ENCODE measurements at regions not wholly inside any gene's neighbourhood (a gene's known extent, or its start where the extent isn't known, plus 50 kb on each side); places are given as distances from the start of the nearest gene placed in this dataset.
"Not testable (repeated sequence)": the region's sequence is repeated elsewhere in the genome, so short reads cannot be mapped to it uniquely, and the experiment has no call there.

DNA sequence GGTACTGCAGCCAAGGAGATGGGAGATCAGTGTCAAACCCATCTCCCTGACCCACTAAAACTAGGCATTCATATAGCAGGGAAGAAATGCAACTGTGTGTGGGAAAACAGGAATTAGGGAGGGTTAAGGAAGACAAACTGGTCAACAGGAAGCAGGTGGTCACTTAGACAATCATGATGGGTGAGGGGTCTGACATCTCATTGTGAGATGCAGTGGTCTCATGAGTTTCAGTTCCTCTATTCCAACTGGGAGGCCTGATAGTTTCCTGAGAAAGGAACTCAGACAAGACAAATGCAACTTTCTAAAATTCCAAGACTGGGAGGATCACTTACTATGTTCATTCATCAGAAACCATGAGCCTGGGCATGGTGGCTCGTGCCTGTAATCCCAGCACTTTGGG is 361.4 kb upstream of the C16orf82 start:
- in situ Hi-C loops (cut with MboI; ENCODE audit: low sequenced_read_pairs): no loop called here

DNA sequence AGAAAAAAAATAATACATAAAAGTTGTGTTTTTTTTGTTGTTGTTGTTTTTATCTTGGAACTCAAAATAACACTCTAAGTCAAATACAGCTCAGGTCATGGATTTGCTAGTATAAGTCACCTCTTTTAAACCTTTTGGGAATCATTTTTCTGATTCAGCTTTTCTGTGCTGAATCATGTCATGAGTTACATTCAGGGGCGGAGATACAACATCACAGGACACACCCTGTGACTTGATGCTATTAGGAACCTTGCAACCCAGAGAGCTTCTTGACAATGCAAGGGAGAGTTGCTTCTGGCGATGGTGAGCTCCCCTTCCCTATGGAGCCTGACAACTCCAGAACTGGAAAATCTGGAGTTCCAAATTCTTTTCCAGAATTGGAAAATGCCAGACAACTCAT is 358.3 kb upstream of the C16orf82 start:
- in situ Hi-C loops (cut with MboI; ENCODE audit: low sequenced_read_pairs): no loop called here

- in situ Hi-C loops (cut with MboI; ENCODE audit: low sequenced_read_pairs): no loop called here
Observed at GRCh38 chr16:26709175-26709574, 357.6 kb upstream of the C16orf82 start.

DNA sequence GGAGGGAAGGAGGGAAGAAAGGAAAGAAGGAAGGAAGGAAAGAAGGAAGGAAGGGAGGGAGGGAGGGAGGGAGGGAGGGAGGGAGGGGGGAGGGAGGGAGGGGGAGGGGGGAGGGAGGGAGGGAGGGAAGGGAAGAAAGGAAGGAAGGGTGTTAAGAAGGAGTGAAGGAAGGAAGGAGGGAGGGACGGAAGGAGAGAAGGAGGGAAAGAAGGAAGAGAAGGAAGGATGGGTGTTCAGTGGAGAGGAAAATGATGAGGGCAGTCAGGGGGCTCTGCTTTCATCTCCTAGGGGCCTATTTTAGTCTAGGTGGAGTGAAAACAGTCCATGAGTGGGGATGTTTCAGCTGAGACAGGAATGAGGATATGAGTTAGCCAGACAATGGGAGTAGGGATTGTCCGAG is 357.0 kb upstream of the C16orf82 start:
- in situ Hi-C loops (cut with MboI; ENCODE audit: low sequenced_read_pairs): no loop called here

DNA sequence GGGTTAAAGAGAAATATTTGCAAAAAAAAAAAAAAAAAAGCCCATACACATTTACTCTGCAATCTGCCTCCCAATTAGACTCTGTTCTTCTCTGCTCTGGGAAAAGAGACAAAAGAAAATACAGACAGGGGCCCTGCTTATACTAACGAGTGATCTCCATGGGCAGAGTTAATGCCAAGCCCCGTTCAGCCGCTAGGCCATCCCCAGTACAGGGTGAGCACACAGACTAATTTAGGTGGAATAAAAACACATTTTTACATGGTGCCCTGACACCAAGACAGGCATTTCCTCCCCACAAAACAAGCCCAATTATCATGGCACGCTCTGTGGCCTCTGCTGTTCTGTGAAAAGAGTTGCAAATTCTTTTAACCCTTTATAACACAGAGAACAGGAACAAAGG is 356.3 kb upstream of the C16orf82 start:
- in situ Hi-C loops (cut with MboI; ENCODE audit: low sequenced_read_pairs): no loop called here

GRCh38 chr16:26712876-26713275 is 353.9 kb upstream of the C16orf82 start:
- in situ Hi-C loops (cut with MboI; ENCODE audit: low sequenced_read_pairs): no loop called here

GRCh38 chr16:26715969-26716368 is 350.8 kb upstream of the C16orf82 start:
- in situ Hi-C loops (cut with MboI; ENCODE audit: low sequenced_read_pairs): no loop called here

- in situ Hi-C loops (cut with MboI; ENCODE audit: low sequenced_read_pairs): no loop called here
Observed at GRCh38 chr16:26717826-26718225, 348.9 kb upstream of the C16orf82 start.

DNA sequence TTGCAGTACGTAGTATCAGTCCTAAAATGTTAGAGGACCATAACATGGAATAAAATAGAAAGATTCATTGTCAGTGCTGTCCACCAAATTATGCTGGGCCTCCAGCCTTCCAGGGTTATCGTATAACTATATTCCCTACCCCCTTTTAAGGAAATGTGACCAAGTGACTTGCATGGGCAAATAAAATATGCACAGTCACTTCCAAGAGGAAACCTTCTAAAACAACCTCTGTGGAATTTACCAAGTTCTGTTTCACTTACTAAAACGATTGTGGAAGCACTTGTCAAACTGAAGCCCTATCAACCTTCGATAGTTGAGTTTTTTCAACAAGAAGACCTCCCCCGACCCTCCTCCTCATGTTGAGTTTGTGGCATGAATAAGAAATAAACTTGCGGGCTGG is 345.4 kb upstream of the C16orf82 start:
- in situ Hi-C loops (cut with MboI; ENCODE audit: low sequenced_read_pairs): no loop called here

GRCh38 chr16:26721957-26722356 is 344.8 kb upstream of the C16orf82 start:
- in situ Hi-C loops (cut with MboI; ENCODE audit: low sequenced_read_pairs): not testable (repeated sequence)

DNA sequence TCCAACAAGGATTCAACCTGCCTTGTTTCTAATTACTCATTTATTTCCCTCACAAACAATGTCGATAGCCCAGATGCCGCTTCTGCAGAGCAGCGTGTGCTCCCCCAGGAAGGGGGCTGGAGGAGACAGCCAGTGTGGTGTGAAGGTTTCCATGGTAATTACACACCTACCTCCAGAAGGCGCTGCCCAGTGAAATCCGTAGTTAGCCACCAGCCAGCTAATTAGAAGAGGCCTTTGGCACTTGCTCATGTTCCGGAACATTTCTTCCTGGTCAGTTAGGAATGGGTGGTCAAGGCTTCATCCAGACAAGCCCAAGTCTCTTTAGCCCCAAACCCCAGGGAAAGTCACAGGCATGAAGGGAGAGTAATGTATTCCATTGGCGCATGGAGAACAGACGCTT is 342.5 kb upstream of the C16orf82 start:
- in situ Hi-C loops (cut with MboI; ENCODE audit: low sequenced_read_pairs): no loop called here

DNA sequence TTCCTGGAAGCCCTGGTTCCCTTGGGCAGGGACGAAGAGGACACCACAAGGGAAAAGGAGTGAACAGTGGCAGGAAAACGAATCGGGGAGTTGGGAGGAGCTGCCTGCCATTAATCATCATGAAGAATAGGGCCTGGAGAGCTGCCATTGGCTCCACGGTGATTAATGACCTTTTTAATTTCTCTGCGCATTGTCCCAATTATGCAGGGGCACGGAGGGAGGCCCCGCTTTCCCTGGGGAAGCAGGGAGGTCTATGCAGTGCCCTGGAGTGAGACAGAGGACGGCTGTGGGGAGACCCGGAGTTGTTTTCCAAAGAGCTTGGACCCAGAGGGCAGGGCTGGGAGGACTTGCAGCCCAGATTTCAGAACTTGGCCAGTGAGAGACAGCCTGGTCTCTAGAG is 338.9 kb upstream of the C16orf82 start:
- in situ Hi-C loops (cut with MboI; ENCODE audit: low sequenced_read_pairs): no loop called here

- in situ Hi-C loops (cut with MboI; ENCODE audit: low sequenced_read_pairs): no loop called here
Observed at GRCh38 chr16:26729951-26730541, 336.7 kb upstream of the C16orf82 start.

- in situ Hi-C loops (cut with MboI; ENCODE audit: low sequenced_read_pairs): no loop called here
Observed at GRCh38 chr16:26731729-26732128, 335.0 kb upstream of the C16orf82 start.

- in situ Hi-C loops (cut with MboI; ENCODE audit: low sequenced_read_pairs): no loop called here
Observed at GRCh38 chr16:26733710-26734109, 333.0 kb upstream of the C16orf82 start.

GRCh38 chr16:26735521-26735920 is 331.2 kb upstream of the C16orf82 start:
- in situ Hi-C loops (cut with MboI; ENCODE audit: low sequenced_read_pairs): no loop called here

DNA sequence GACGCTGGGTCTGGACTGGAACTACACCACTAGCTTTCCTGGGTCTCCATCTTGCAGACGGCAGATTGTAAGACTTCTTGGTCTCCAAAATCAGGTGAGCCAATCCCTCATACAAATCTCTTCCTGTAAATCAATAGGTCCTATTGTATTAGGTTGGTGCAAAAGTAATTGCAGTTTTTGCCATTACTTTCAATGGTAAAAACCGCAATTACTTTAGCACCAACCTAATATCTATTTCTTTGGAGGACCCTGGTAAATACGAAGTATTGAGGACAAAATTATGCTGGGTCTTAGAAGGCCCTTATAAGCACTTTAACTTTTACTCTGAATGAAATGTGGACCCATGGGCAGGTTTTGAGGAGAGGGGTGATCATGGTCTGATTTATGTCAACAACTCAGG is 330.6 kb upstream of the C16orf82 start:
- in situ Hi-C loops (cut with MboI; ENCODE audit: low sequenced_read_pairs): no loop called here

- in situ Hi-C loops (cut with MboI; ENCODE audit: low sequenced_read_pairs): no loop called here
Observed at GRCh38 chr16:26740771-26741170, 326.0 kb upstream of the C16orf82 start.

GRCh38 chr16:26742040-26742439 is 324.7 kb upstream of the C16orf82 start:
- in situ Hi-C loops (cut with MboI; ENCODE audit: low sequenced_read_pairs): no loop called here

DNA sequence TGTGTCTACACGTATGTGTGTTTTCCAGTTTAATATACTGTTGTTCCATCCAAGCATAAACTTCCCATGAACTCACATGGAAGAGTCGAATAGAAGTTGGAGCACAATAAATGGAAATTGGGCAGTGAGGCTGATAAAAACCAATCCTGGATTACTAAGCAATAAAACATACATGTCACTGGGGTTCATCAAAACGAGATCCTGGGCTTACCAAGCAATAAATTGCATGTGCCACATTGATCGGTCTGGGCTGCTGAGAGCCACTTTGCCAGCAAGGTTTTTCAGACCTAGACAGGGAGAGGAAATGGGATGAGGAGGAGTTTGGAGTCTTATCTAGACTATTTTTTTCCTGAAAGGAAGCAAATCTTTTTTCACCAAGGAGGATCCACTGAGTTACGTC is 322.3 kb upstream of the C16orf82 start:
- in situ Hi-C loops (cut with MboI; ENCODE audit: low sequenced_read_pairs): no loop called here

GRCh38 chr16:26747760-26748159 is 319.0 kb upstream of the C16orf82 start:
- in situ Hi-C loops (cut with MboI; ENCODE audit: low sequenced_read_pairs): no loop called here

- in situ Hi-C loops (cut with MboI; ENCODE audit: low sequenced_read_pairs): no loop called here
Observed at GRCh38 chr16:26749072-26749471, 317.7 kb upstream of the C16orf82 start.

DNA sequence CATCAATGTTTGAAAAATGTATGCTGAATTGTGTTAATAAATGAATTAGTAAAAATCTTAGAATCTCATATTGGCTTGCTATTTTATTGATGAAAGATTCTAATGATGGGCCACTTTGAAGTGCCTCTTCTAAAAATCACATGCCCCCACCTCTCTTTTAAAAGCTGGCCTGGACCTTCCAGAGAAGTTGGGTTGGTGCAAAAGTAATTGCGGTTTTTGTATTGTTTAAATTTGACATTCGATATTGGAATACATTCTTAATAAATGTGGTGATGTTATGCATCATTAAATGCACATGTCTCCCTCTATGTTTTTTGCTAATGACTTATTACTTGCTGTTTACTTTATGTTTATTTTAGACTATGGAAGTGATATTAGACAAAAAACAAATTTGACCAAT is 314.6 kb upstream of the C16orf82 start:
- in situ Hi-C loops (cut with MboI; ENCODE audit: low sequenced_read_pairs): no loop called here

GRCh38 chr16:26756633-26757032 is 310.1 kb upstream of the C16orf82 start:
- in situ Hi-C loops (cut with MboI; ENCODE audit: low sequenced_read_pairs): no loop called here

Data from HL-60/S4 treated with retinoic acid at 250 ng/mL for 4 days and 3 days (cell line).